ENCODE measurements at regions not wholly inside any gene's neighbourhood (a gene's known extent, or its start where the extent isn't known, plus 50 kb on each side); places are given as distances from the start of the nearest gene placed in this dataset.

GRCh38 chr5:106876298-106876622, 794.5 kb downstream of the EFNA5 start:
- WGBS (ENCODE audit: insufficient coverage): 100% methylated on average over 5 of the region's 6 CpGs
- DNase-seq (no peak), ATAC-seq (ENCODE audit: low read depth) (no peak)
- no peaks in the 10 kb centered on the region for H4K20me1 ChIP-seq (ENCODE audit: control insufficient read depth, insufficient read depth, low read length, poor library complexity, severe bottlenecking)
- H3K27ac ChIP-seq (ENCODE audit: low read length in 2 of 2): no peak overlapping the region
- Mint-ChIP-seq H3K9me3 (ENCODE audit: insufficient read depth) (peaks cover 2% of the 10 kb centered on the region), H3K4me3 (no peak overlapping the region), H3K27ac (no peak overlapping the region), H3K4me1 (no peaks in the 10 kb centered on the region), H3K27me3 (no peaks in the 10 kb centered on the region)
- no peaks in the 10 kb centered on the region for H3K79me2 ChIP-seq (ENCODE audit: control insufficient read depth, insufficient read depth, low read length)
- ChIA-PET CTCF (no interaction called here), POLR2A (no interaction called here)
- no peaks in the 10 kb centered on the region for H3K36me3 ChIP-seq (replicated peaks in 1 of 2; ENCODE audit: control extremely low read depth in 1 of 2, control insufficient read depth in 1 of 2, extremely low read depth in 1 of 2, insufficient read depth in 2 of 2, low read length in 1 of 2)
- H3K4me3 ChIP-seq (ENCODE audit: control extremely low read depth in 1 of 5, extremely low read depth in 1 of 5, insufficient read depth in 1 of 5, low read depth in 2 of 5, low read length in 4 of 5): no peak overlapping the region
- H3K4me2 ChIP-seq (replicated peaks; ENCODE audit: low read depth, low read length, poor library complexity, severe bottlenecking): no peak overlapping the region
- intact Hi-C loops (cut with micrococcal nuclease): no loop called here
- H3K27me3 ChIP-seq (replicated peaks in 1 of 4; ENCODE audit: control extremely low read depth in 1 of 4, control insufficient read depth in 3 of 4, insufficient read depth in 4 of 4, low read length in 3 of 4): no peaks in the 10 kb centered on the region
- no peaks in the 10 kb centered on the region for H3K4me1 ChIP-seq (ENCODE audit: control insufficient read depth in 2 of 2, insufficient read depth in 2 of 2, low read length in 2 of 2)
- TF ChIP-seq EZH2 (IDR thresholded peaks at IDR 0.05; ENCODE audit: borderline replicate concordance, insufficient read depth, low read depth, low read length, poor library complexity, severe bottlenecking) (no peak), CTCF (IDR thresholded peaks at IDR 0.05) (no peak)
- H3K9me3 ChIP-seq (ENCODE audit: control extremely low read depth in 1 of 3, control insufficient read depth in 2 of 3, insufficient read depth in 1 of 3, low read length in 2 of 3): peaks cover 0 to 27% (median 7%) of the 10 kb centered on the region in 3 donors
- H2AFZ ChIP-seq (ENCODE audit: insufficient read depth, low read depth, low read length, poor library complexity, severe bottlenecking): no peak overlapping the region
- no peak overlapping the region for H3K9ac ChIP-seq (ENCODE audit: low read length)

GRCh38 chr5:106875591-106876297, 795.0 kb downstream of the EFNA5 start:
- POLR2A ChIA-PET: no interaction called here
- no peak overlapping the region for H2AFZ ChIP-seq (ENCODE audit: insufficient read depth, low read depth, low read length, poor library complexity, severe bottlenecking)
- CTCF ChIA-PET: interaction anchor here (0.6 kb wide), 1 partner anchor 17 kb away, joined by 3 read pairs; no protein-coding TSS in a partner anchor

More at GRCh38 chr5:106875591-106876297, 795.0 kb downstream of the EFNA5 start:
- Histone ChIP-seq H3K27ac (ENCODE audit: low read length in 2 of 2) (no peak overlapping the region), H3K36me3 (replicated peaks in 1 of 2; ENCODE audit: control extremely low read depth in 1 of 2, control insufficient read depth in 1 of 2, extremely low read depth in 1 of 2, insufficient read depth in 2 of 2, low read length in 1 of 2) (no peaks in the 10 kb centered on the region), H3K79me2 (ENCODE audit: control insufficient read depth, insufficient read depth, low read length) (no peaks in the 10 kb centered on the region), H3K4me2 (replicated peaks; ENCODE audit: low read depth, low read length, poor library complexity, severe bottlenecking) (no peak overlapping the region), H3K27me3 (replicated peaks in 1 of 4; ENCODE audit: control extremely low read depth in 1 of 4, control insufficient read depth in 3 of 4, insufficient read depth in 4 of 4, low read length in 3 of 4) (no peaks in the 10 kb centered on the region), H3K4me3 (ENCODE audit: control extremely low read depth in 1 of 5, extremely low read depth in 1 of 5, insufficient read depth in 1 of 5, low read depth in 2 of 5, low read length in 4 of 5) (no peak overlapping the region), H4K20me1 (ENCODE audit: control insufficient read depth, insufficient read depth, low read length, poor library complexity, severe bottlenecking) (no peaks in the 10 kb centered on the region), H3K4me1 (ENCODE audit: control insufficient read depth in 2 of 2, insufficient read depth in 2 of 2, low read length in 2 of 2) (no peaks in the 10 kb centered on the region), H3K9me3 (ENCODE audit: control extremely low read depth in 1 of 3, control insufficient read depth in 2 of 3, insufficient read depth in 1 of 3, low read length in 2 of 3) (peaks cover 0 to 27% (median 7%) of the 10 kb centered on the region in 3 donors), H3K9ac (ENCODE audit: low read length) (no peak overlapping the region)
- ATAC-seq (ENCODE audit: low read depth): no peak
- no peak overlapping the region for H3K4me3 Mint-ChIP-seq
- no peak overlapping the region for H3K27ac Mint-ChIP-seq
- no peak for TF ChIP-seq CTCF (IDR thresholded peaks at IDR 0.05)
- TF ChIP-seq EZH2 (IDR thresholded peaks at IDR 0.05; ENCODE audit: borderline replicate concordance, insufficient read depth, low read depth, low read length, poor library complexity, severe bottlenecking): no peak
- DNase-seq: no peak
- H3K9me3 Mint-ChIP-seq (ENCODE audit: insufficient read depth): peaks cover 2% of the 10 kb centered on the region
- no peaks in the 10 kb centered on the region for H3K27me3 Mint-ChIP-seq
- intact Hi-C loops (cut with micrococcal nuclease): no loop called here
- H3K4me1 Mint-ChIP-seq: no peaks in the 10 kb centered on the region
- 86% methylated on average over 19 of the region's 21 CpGs for WGBS (ENCODE audit: insufficient coverage)
